CD8-positive, alpha-beta memory T cell (primary cell): ENCODE measurements at regions not wholly inside any gene's neighbourhood (a gene's known extent, or its start where the extent isn't known, plus 50 kb on each side); places are given as distances from the start of the nearest gene placed in this dataset.
A peak's percentile ranks its signal among the peaks of the same experiment; 100 is the strongest.

Experiments used
- CTCF ChIA-PET: fragments of 350-600 bp; sonication (Branson Sonifier 250); formaldehyde crosslinking; loops from one replicate; lab custom pipeline; 2021; ENCODE audit warnings: antibody characterized with exemption; lab: Charles Lee
- POLR2A ChIA-PET: fragments of 350-600 bp; sonication (Branson Sonifier 250); formaldehyde crosslinking; loops from one replicate; lab custom pipeline; 2021; ENCODE audit warnings: antibody characterized with exemption; lab: Charles Lee
- DNase-seq, 5 donors: peaks; one replicate each; pipeline versions ENCODE4 v3.0.0 to v3.0.0-alpha.2; 2020 to 2022; ENCODE audit warnings: mixed read lengths in 1 of 5
- H3K27ac ChIP-seq: one replicate; pipeline ENCODE4 v1.7.0; 2013; ENCODE audit warnings: low read depth, mild to moderate bottlenecking, low read length, moderate library complexity
- H3K27me3 ChIP-seq: 2 replicates; pipeline ENCODE4 v1.7.0; 2013; ENCODE audit warnings: low read length, mild to moderate bottlenecking; ENCODE audit not compliant: insufficient read depth, poor library complexity, severe bottlenecking
- H3K36me3 ChIP-seq: 2 replicates; pipeline ENCODE4 v1.7.0; 2013; ENCODE audit warnings: mild to moderate bottlenecking, low read length, moderate library complexity; ENCODE audit not compliant: insufficient read depth
- H3K4me1 ChIP-seq: 2 replicates; pipeline ENCODE4 v1.7.0; 2013; ENCODE audit warnings: mild to moderate bottlenecking, low read length, moderate library complexity; ENCODE audit not compliant: insufficient read depth
- H3K4me3 ChIP-seq: 2 replicates; pipeline ENCODE4 v1.7.0; 2013; ENCODE audit warnings: mild to moderate bottlenecking, low read length
- H3K9me3 ChIP-seq: 2 replicates; pipeline ENCODE4 v1.7.0; 2013; ENCODE audit warnings: mild to moderate bottlenecking, low read length
- H3K27ac Mint-ChIP-seq, 8 donors: one replicate each; pipeline ENCODE4 v1.8.0; 2020 to 2021; ENCODE audit warnings: mixed read lengths in 8 of 8, mild to moderate bottlenecking in 6 of 8, inconsistent platforms in 3 of 8, moderate library complexity in 3 of 8
- H3K27me3 Mint-ChIP-seq, 2 donors: one replicate each; pipeline ENCODE4 v1.8.0; 2020 to 2021; ENCODE audit warnings: mixed read lengths in 2 of 2, mild to moderate bottlenecking in 1 of 2, moderate library complexity in 1 of 2
- H3K36me3 Mint-ChIP-seq, 3 donors: one replicate each; pipeline ENCODE4 v1.8.0; 2020 to 2021; ENCODE audit warnings: mixed read lengths in 3 of 3, inconsistent platforms in 1 of 3, mild to moderate bottlenecking in 1 of 3
- H3K4me1 Mint-ChIP-seq, 3 donors: one replicate each; pipeline ENCODE4 v1.8.0; 2020 to 2021; ENCODE audit warnings: mixed read lengths in 3 of 3, inconsistent platforms in 1 of 3, mild to moderate bottlenecking in 1 of 3
- H3K4me3 Mint-ChIP-seq, 7 donors: one replicate each; pipeline ENCODE4 v1.8.0; 2020 to 2021; ENCODE audit warnings: mixed read lengths in 7 of 7, mild to moderate bottlenecking in 6 of 7, moderate library complexity in 4 of 7, inconsistent platforms in 2 of 7
- H3K9me3 Mint-ChIP-seq, 5 donors: one replicate each; pipeline ENCODE4 v1.8.0; 2020 to 2022; ENCODE audit warnings: mixed read lengths in 5 of 5, mild to moderate bottlenecking in 3 of 5, moderate library complexity in 2 of 5, inconsistent platforms in 1 of 5

- H3K4me1 ChIP-seq: no peaks in the 10 kb centered on the region
- H3K27me3 ChIP-seq: no peaks in the 10 kb centered on the region
- ChIA-PET POLR2A (no interaction called here), CTCF (no interaction called here)
- H3K9me3 ChIP-seq: no peaks in the 10 kb centered on the region
- Mint-ChIP-seq H3K27ac (no peak overlapping the region), H3K36me3 (no peaks in the 10 kb centered on the region), H3K9me3 (no peaks in the 10 kb centered on the region), H3K4me3 (no peak overlapping the region), H3K4me1 (no peaks in the 10 kb centered on the region), H3K27me3 (peaks cover 4 to 17% of the 10 kb centered on the region in 2 donors)
- no peak overlapping the region for H3K4me3 ChIP-seq
- H3K27ac ChIP-seq: no peak overlapping the region
- DNase-seq: no peak
- no peaks in the 10 kb centered on the region for H3K36me3 ChIP-seq
These were observed 605.7 kb downstream of the MATN1 start for GRCh38 chr1:30117685-30118084.

DNA sequence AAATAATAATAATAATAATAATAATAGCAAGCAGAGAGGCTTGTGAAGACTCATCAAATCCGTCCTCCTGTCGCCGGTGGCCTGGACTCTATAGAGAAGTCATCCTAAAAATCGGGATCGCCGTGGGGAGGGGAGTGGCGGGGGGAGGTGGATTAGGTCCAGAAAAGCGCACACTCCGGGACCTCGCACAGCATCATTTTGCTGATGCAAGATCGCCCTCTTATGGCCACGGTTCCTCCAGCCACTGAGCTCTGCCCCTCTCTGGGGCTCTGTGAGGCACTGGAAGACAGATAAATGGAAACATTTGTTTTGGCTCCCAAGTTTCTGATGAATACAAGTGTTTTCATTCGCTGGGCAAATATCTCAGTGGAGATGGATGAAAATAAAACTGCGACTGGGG is 612.0 kb downstream of the MATN1 start:
- no peaks in the 10 kb centered on the region for H3K36me3 Mint-ChIP-seq
- DNase-seq: no peak

DNA sequence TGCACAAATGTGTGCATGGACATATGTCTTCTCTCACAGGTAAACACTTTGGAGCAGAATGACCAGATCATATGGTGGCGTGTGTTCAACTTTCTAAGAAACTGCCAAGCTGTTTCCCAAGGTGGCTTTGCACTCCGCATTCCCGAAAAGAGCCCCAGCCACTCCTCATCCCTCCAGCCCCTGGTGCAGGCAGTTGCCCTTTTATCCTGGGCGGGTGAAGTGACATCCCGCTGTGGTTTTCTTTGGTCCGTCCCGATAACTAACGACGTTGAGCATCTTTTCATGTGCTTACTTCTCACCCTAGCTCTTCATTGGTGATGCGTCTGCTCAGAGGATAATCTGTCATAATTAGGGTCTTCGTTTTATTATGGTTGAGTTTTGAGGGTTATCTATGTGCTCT is 612.5 kb downstream of the MATN1 start:
- H3K4me3 ChIP-seq: no peak overlapping the region
- CTCF ChIA-PET: no interaction called here
- H3K9me3 Mint-ChIP-seq: no peaks in the 10 kb centered on the region

More for the DNA sequence above, 612.0 kb downstream of the MATN1 start:
- no peak overlapping the region for H3K27ac ChIP-seq
- ChIA-PET CTCF (no interaction called here), POLR2A (no interaction called here)
- peaks cover 22 to 65% of the 10 kb centered on the region in 2 donors for H3K27me3 Mint-ChIP-seq
- no peak overlapping the region for H3K4me3 Mint-ChIP-seq
- H3K27ac Mint-ChIP-seq: no peak overlapping the region
- no peaks in the 10 kb centered on the region for H3K36me3 ChIP-seq
- H3K27me3 ChIP-seq: peaks cover 3% of the 10 kb centered on the region
- no peaks in the 10 kb centered on the region for H3K9me3 ChIP-seq
- no peaks in the 10 kb centered on the region for H3K4me1 Mint-ChIP-seq
- no peaks in the 10 kb centered on the region for H3K4me1 ChIP-seq
- no peaks in the 10 kb centered on the region for H3K9me3 Mint-ChIP-seq
- H3K4me3 ChIP-seq: no peak overlapping the region

DNA sequence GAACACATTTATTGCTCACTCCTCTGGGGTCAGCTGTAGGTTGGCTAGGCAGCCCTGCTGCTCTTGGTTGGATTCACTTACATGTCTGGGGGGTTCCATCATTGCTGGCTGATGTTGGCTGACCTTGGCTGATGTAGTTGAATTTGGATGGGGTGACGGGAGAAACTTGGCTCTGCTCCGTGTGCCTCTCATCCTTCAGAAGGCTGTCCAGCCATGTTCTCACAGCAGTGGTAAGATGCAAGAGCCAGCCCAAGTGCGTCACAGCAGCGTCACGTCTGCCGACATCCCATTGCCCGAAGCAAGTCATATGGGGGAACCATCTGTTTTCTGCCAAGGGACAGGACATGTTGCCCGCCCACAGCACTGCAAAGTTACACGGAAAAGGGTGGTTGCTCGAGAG is 613.5 kb downstream of the MATN1 start:
- Histone ChIP-seq H3K27ac (no peak overlapping the region), H3K27me3 (peaks cover 3% of the 10 kb centered on the region), H3K36me3 (no peaks in the 10 kb centered on the region), H3K4me1 (no peaks in the 10 kb centered on the region), H3K4me3 (no peak overlapping the region), H3K9me3 (no peaks in the 10 kb centered on the region)
- Mint-ChIP-seq H3K27ac (no peak overlapping the region), H3K27me3 (peaks cover 18 to 62% of the 10 kb centered on the region in 2 donors), H3K36me3 (no peaks in the 10 kb centered on the region), H3K4me3 (no peak overlapping the region), H3K4me1 (no peaks in the 10 kb centered on the region), H3K9me3 (no peaks in the 10 kb centered on the region)
- CTCF ChIA-PET: no interaction called here
- POLR2A ChIA-PET: no interaction called here
- no peak for DNase-seq

More for the DNA sequence above, 612.5 kb downstream of the MATN1 start:
- H3K4me3 Mint-ChIP-seq: no peak overlapping the region
- H3K27ac ChIP-seq: no peak overlapping the region
- no peaks in the 10 kb centered on the region for H3K4me1 ChIP-seq
- DNase-seq: no peak
- H3K36me3 Mint-ChIP-seq: no peaks in the 10 kb centered on the region
- no peaks in the 10 kb centered on the region for H3K4me1 Mint-ChIP-seq
- H3K27me3 ChIP-seq: peaks cover 3% of the 10 kb centered on the region
- H3K9me3 ChIP-seq: no peaks in the 10 kb centered on the region
- H3K36me3 ChIP-seq: no peaks in the 10 kb centered on the region
- peaks cover 22 to 62% of the 10 kb centered on the region in 2 donors for H3K27me3 Mint-ChIP-seq
- POLR2A ChIA-PET: no interaction called here
- H3K27ac Mint-ChIP-seq: no peak overlapping the region

GRCh38 chr1:30108186-30108585 is 615.2 kb downstream of the MATN1 start:
- H3K4me3 Mint-ChIP-seq: peak overlapping the region in 1 of 7 donors; percentile 8
- CTCF ChIA-PET: no interaction called here
- no peaks in the 10 kb centered on the region for H3K4me1 Mint-ChIP-seq

GRCh38 chr1:30106125-30106524 is 617.3 kb downstream of the MATN1 start:
- H3K4me1 ChIP-seq: no peaks in the 10 kb centered on the region
- Mint-ChIP-seq H3K4me1 (no peaks in the 10 kb centered on the region), H3K9me3 (no peaks in the 10 kb centered on the region), H3K36me3 (no peaks in the 10 kb centered on the region), H3K4me3 (no peak overlapping the region), H3K27me3 (peaks cover 11 to 37% of the 10 kb centered on the region in 2 donors), H3K27ac (no peak overlapping the region)
- no peaks in the 10 kb centered on the region for H3K27me3 ChIP-seq
- H3K36me3 ChIP-seq: no peaks in the 10 kb centered on the region
- no peaks in the 10 kb centered on the region for H3K9me3 ChIP-seq
- ChIA-PET POLR2A (no interaction called here), CTCF (no interaction called here)
- H3K4me3 ChIP-seq: no peak overlapping the region
- no peak overlapping the region for H3K27ac ChIP-seq
- no peak for DNase-seq

More at GRCh38 chr1:30108186-30108585, 615.2 kb downstream of the MATN1 start:
- Mint-ChIP-seq H3K27ac (peak overlapping the region in 1 of 8 donors; percentile 47), H3K36me3 (no peaks in the 10 kb centered on the region), H3K27me3 (peaks cover 20 to 50% of the 10 kb centered on the region in 2 donors), H3K9me3 (no peaks in the 10 kb centered on the region)
- no peak for DNase-seq
- no peak overlapping the region for H3K27ac ChIP-seq
- H3K36me3 ChIP-seq: no peaks in the 10 kb centered on the region
- no peak overlapping the region for H3K4me3 ChIP-seq
- H3K9me3 ChIP-seq: no peaks in the 10 kb centered on the region
- peaks cover 3% of the 10 kb centered on the region for H3K27me3 ChIP-seq
- POLR2A ChIA-PET: no interaction called here
- H3K4me1 ChIP-seq: no peaks in the 10 kb centered on the region

GRCh38 chr1:30104551-30104950 is 618.8 kb downstream of the MATN1 start:
- Mint-ChIP-seq H3K27me3 (peaks cover 8 to 34% of the 10 kb centered on the region in 2 donors), H3K9me3 (no peaks in the 10 kb centered on the region), H3K27ac (no peak overlapping the region), H3K4me3 (no peak overlapping the region), H3K36me3 (no peaks in the 10 kb centered on the region), H3K4me1 (no peaks in the 10 kb centered on the region)
- H3K9me3 ChIP-seq: no peaks in the 10 kb centered on the region
- no peaks in the 10 kb centered on the region for H3K4me1 ChIP-seq
- POLR2A ChIA-PET: no interaction called here
- no peaks in the 10 kb centered on the region for H3K27me3 ChIP-seq
- no peak overlapping the region for H3K4me3 ChIP-seq
- CTCF ChIA-PET: no interaction called here
- no peak overlapping the region for H3K27ac ChIP-seq
- no peak for DNase-seq
- no peaks in the 10 kb centered on the region for H3K36me3 ChIP-seq

DNA sequence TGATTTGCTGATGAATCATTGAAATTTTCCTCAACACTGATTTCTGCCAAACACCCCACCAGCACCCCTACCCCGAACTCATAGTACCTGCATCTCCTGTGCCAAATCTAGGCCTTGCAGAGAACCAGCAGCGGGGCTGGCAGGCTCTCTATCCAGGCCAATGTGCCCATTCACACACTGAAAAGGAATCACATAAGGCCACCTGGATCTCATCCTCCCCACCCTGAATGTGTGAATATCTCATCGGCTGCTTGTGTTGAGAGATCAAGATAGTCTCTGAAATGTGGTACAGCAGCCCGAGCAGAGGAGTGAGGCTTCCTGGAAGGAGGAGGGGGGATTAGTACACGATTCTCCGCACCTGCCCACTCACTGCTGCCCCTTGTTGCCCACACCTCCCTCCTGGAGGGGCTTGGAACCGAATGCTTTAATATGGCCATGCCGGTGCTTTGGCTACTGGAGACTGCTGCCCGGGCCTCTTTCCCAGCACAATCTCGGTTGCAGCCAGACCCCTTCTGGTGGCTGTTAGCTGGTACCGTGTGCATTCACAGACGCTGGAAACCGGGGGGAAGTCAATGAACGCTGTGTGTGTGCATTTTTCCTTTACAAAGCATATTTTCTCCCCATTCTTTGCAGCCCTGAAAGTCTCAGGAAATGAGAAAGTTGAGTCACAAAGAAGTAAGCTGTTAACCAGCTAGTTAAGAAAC is 619.5 kb downstream of the MATN1 start:
- H3K27me3 Mint-ChIP-seq: peaks cover 4 to 31% of the 10 kb centered on the region in 2 donors
- no peaks in the 10 kb centered on the region for H3K36me3 ChIP-seq
- H3K9me3 Mint-ChIP-seq: no peaks in the 10 kb centered on the region
- DNase-seq: no peak
- no peaks in the 10 kb centered on the region for H3K4me1 Mint-ChIP-seq
- H3K4me3 ChIP-seq: no peak overlapping the region
- no peak overlapping the region for H3K27ac Mint-ChIP-seq
- no peaks in the 10 kb centered on the region for H3K9me3 ChIP-seq
- no peak overlapping the region for H3K27ac ChIP-seq
- no peaks in the 10 kb centered on the region for H3K4me1 ChIP-seq
- no peaks in the 10 kb centered on the region for H3K36me3 Mint-ChIP-seq
- ChIA-PET CTCF (no interaction called here), POLR2A (no interaction called here)
- H3K4me3 Mint-ChIP-seq: no peak overlapping the region
- no peaks in the 10 kb centered on the region for H3K27me3 ChIP-seq
